GM23248 (cell line): ENCODE measurements at regions not wholly inside any gene's neighbourhood (a gene's known extent, or its start where the extent isn't known, plus 50 kb on each side); places are given as distances from the start of the nearest gene placed in this dataset.

Experiments used
- DNase-seq: peaks from one replicate; pipeline ENCODE4 v3.0.0-alpha.2; 2015
- H2AFZ ChIP-seq: fragments of 200-600 bp; sonication (generic); 2 replicates; pipeline ENCODE4 v1.6.1; 2016; ENCODE audit warnings: antibody characterized with exemption
- H3F3A ChIP-seq: fragments of 200-600 bp; sonication (generic); 2 replicates; pipeline ENCODE4 v1.6.1; 2016; ENCODE audit warnings: mild to moderate bottlenecking, antibody characterized with exemption, mixed run types; ENCODE audit not compliant: insufficient read depth
- H3K27ac ChIP-seq: fragments of 200-600 bp; sonication (generic); 2 replicates; pipeline ENCODE4 v1.5.1; 2016; ENCODE audit warnings: mild to moderate bottlenecking
- H3K27me3 ChIP-seq: fragments of 200-600 bp; sonication (generic); replicated peaks from 2 replicates; pipeline ENCODE4 v1.6.1; 2016; ENCODE audit warnings: mild to moderate bottlenecking; ENCODE audit not compliant: insufficient read depth
- H3K36me3 ChIP-seq: fragments of 200-600 bp; sonication (generic); 2 replicates; pipeline ENCODE4 v1.6.1; 2016; ENCODE audit warnings: low read depth, mild to moderate bottlenecking
- H3K4me1 ChIP-seq: fragments of 200-600 bp; sonication (generic); 2 replicates; pipeline ENCODE4 v1.6.1; 2016; ENCODE audit warnings: mild to moderate bottlenecking; ENCODE audit not compliant: insufficient read depth
- H3K4me2 ChIP-seq: fragments of 200-600 bp; sonication (generic); one replicate; pipeline ENCODE4 v1.6.1; 2016; ENCODE audit warnings: mild to moderate bottlenecking; ENCODE audit not compliant: unreplicated experiment
- H3K4me3 ChIP-seq: fragments of 200-600 bp; sonication (generic); 2 replicates; pipeline ENCODE4 v1.5.1; 2016; ENCODE audit warnings: mild to moderate bottlenecking
- H3K79me2 ChIP-seq: fragments of 200-600 bp; sonication (generic); 2 replicates; pipeline ENCODE4 v1.6.1; 2016; ENCODE audit warnings: mild to moderate bottlenecking; ENCODE audit not compliant: insufficient read depth
- H3K9ac ChIP-seq: fragments of 200-600 bp; sonication (generic); 2 replicates; pipeline ENCODE4 v1.6.1; 2016; ENCODE audit warnings: mild to moderate bottlenecking
- H3K9me2 ChIP-seq: fragments of 200-600 bp; sonication (generic); 2 replicates; pipeline ENCODE4 v1.6.1; 2016; ENCODE audit warnings: mixed run types, mild to moderate bottlenecking, moderate library complexity; ENCODE audit not compliant: insufficient read depth
- H3K9me3 ChIP-seq: fragments of 200-600 bp; sonication (generic); one replicate; pipeline ENCODE4 v1.6.1; 2017; ENCODE audit warnings: low read depth
- H4K20me1 ChIP-seq: fragments of 200-600 bp; sonication (generic); 2 replicates; pipeline ENCODE4 v1.6.0; 2016; ENCODE audit not compliant: insufficient read depth
- EZH2 ChIP-seq: fragments of 200-600 bp; sonication (generic); IDR thresholded peaks from 2 replicates; pipeline ENCODE4 v1.6.1; 2018; ENCODE audit warnings: antibody characterized with exemption, mild to moderate bottlenecking; ENCODE audit not compliant: insufficient read depth, poor library complexity, severe bottlenecking
- EZH2phosphoT487 ChIP-seq: fragments of 200-600 bp; sonication (generic); IDR thresholded peaks from 2 replicates; pipeline ENCODE4 v1.6.1; 2018; ENCODE audit warnings: antibody characterized with exemption, moderate library complexity, mild to moderate bottlenecking, low read depth; ENCODE audit not compliant: insufficient read depth
- WGBS, 2 experiments: methylation state at CpG; one replicate each; pipeline ENCODE4 v1.1.6; 2015 to 2017; ENCODE audit warnings: low lambda C conversion rate in 2 of 2, low coverage in 1 of 2; ENCODE audit errors: missing lambda C conversion rate in 2 of 2; 5-methylcytosine and 5-hydroxymethylcytosine counted together
- in situ Hi-C: fragments of 300-500 bp; cut with MboI; formaldehyde crosslinking; loops from 2 replicates; pipeline ENCODE4 v1.15.0; 2020

GRCh38 chr13:70666883-70667556 lies 558.8 kb upstream of the KLHL1 start:
- WGBS, 2 experiments: 39 to 46% methylated on average over 1 of the region's 1 CpG
- Histone ChIP-seq H3K27ac (no peak overlapping the region), H3F3A (no peaks in the 10 kb centered on the region), H3K36me3 (no peaks in the 10 kb centered on the region), H3K79me2 (no peaks in the 10 kb centered on the region), H3K9ac (no peak overlapping the region), H3K27me3 (no peaks in the 10 kb centered on the region), H3K4me2 (no peak overlapping the region), H3K9me3 (no peaks in the 10 kb centered on the region), H2AFZ (no peak overlapping the region), H3K4me3 (no peak overlapping the region), H3K4me1 (no peaks in the 10 kb centered on the region), H3K9me2 (no peaks in the 10 kb centered on the region), H4K20me1 (no peaks in the 10 kb centered on the region)
- TF ChIP-seq EZH2: no peak
- no peak for TF ChIP-seq EZH2phosphoT487
- in situ Hi-C loops: no loop called here
- no peak for DNase-seq

GRCh38 chr13:70662231-70662940 lies 554.1 kb upstream of the KLHL1 start:
- in situ Hi-C loops: no loop called here
- Histone ChIP-seq H3K79me2 (no peaks in the 10 kb centered on the region), H3K27me3 (no peaks in the 10 kb centered on the region), H3K9ac (no peak overlapping the region), H3K4me3 (no peak overlapping the region), H2AFZ (no peak overlapping the region), H3K36me3 (no peaks in the 10 kb centered on the region), H3F3A (no peaks in the 10 kb centered on the region), H3K4me2 (no peak overlapping the region), H3K9me2 (no peaks in the 10 kb centered on the region), H3K27ac (no peak overlapping the region), H3K4me1 (no peaks in the 10 kb centered on the region), H3K9me3 (no peaks in the 10 kb centered on the region), H4K20me1 (no peaks in the 10 kb centered on the region)
- no peak for DNase-seq
- no peak for TF ChIP-seq EZH2
- no peak for TF ChIP-seq EZH2phosphoT487
- 29 to 52% methylated on average over 1 of the region's 1 CpG for WGBS, 2 experiments

DNA sequence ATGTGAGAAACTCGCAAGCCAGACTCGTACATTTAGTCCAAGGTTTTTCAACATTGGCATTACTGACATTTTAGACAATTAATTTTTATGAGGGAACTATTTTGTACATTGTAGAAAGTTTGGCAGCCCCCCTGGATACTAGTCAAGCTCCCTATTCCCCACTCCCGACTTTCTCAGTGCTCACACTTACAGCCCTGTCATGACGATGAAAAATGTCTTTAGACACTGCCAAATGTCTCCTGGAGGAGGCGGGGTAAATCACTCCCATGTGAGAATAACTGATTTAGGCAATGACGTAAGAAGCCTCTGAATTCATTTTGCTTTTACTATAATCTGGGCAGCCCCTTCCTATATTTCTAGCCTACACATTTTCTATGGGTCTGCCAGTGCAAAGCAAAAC lies 535.8 kb upstream of the KLHL1 start:
- no peak overlapping the region for H3K4me3 ChIP-seq
- no peak for TF ChIP-seq EZH2phosphoT487
- TF ChIP-seq EZH2: no peak
- no peaks in the 10 kb centered on the region for H4K20me1 ChIP-seq
- H3K4me2 ChIP-seq: no peak overlapping the region
- in situ Hi-C loops: no loop called here
- H3K27ac ChIP-seq: no peak overlapping the region
- 11% methylated on average over 6 of the region's 6 CpGs for WGBS, 2 experiments
- H3K4me1 ChIP-seq: no peaks in the 10 kb centered on the region
- H3K9ac ChIP-seq: no peak overlapping the region
- H3K79me2 ChIP-seq: no peaks in the 10 kb centered on the region
- H2AFZ ChIP-seq: no peak overlapping the region
- no peaks in the 10 kb centered on the region for H3F3A ChIP-seq
- no peaks in the 10 kb centered on the region for H3K27me3 ChIP-seq
- no peaks in the 10 kb centered on the region for H3K36me3 ChIP-seq
- no peaks in the 10 kb centered on the region for H3K9me3 ChIP-seq
- no peaks in the 10 kb centered on the region for H3K9me2 ChIP-seq
- DNase-seq: no peak

- no peaks in the 10 kb centered on the region for H3K36me3 ChIP-seq
- no peaks in the 10 kb centered on the region for H4K20me1 ChIP-seq
- DNase-seq: no peak
- no peaks in the 10 kb centered on the region for H3K79me2 ChIP-seq
- in situ Hi-C loops: no loop called here
- H3K9me3 ChIP-seq: no peaks in the 10 kb centered on the region
- no peak overlapping the region for H3K4me2 ChIP-seq
- H3F3A ChIP-seq: no peaks in the 10 kb centered on the region
- no peak overlapping the region for H2AFZ ChIP-seq
- no peak overlapping the region for H3K9ac ChIP-seq
- TF ChIP-seq EZH2phosphoT487: no peak
- TF ChIP-seq EZH2: no peak
- H3K27ac ChIP-seq: no peak overlapping the region
- 63% methylated on average over 3 of the region's 3 CpGs for whole genome bisulfite sequencing, 2 experiments
- no peaks in the 10 kb centered on the region for H3K4me1 ChIP-seq
- no peaks in the 10 kb centered on the region; the same call in 1 of the 2 replicates for H3K9me2 ChIP-seq
- H3K4me3 ChIP-seq: no peak overlapping the region
- H3K27me3 ChIP-seq: no peaks in the 10 kb centered on the region
Observed at GRCh38 chr13:70634893-70635292, 526.6 kb upstream of the KLHL1 start.
